ENCODE measurements at regions not wholly inside any gene's neighbourhood (a gene's known extent, or its start where the extent isn't known, plus 50 kb on each side); places are given as distances from the start of the nearest gene placed in this dataset.
"Not testable (repeated sequence)": the region's sequence is repeated elsewhere in the genome, so short reads cannot be mapped to it uniquely, and the experiment has no call there.

DNA sequence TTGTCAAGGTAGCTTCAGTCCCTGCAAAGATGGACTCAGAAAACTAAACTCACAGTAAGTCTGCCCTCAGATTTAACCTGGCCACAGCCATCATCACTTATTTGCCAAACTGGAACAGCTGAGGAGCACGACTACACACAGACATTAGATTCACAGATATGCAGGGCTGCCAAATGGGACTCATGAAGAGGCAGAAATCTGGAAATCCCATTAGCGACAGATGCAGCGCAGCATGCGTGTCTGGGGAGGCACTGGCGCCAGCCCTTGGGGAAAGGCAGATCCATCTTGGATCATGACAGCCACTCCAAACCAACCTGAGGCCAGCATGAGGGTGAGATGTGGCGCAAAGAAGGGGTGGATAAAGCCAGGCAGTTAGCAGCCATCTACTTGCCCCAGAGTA is 160.7 kb upstream of the TSC22D2 start:
- no peak for DNase-seq (ENCODE audit: low read depth in 3 of 3)

DNA sequence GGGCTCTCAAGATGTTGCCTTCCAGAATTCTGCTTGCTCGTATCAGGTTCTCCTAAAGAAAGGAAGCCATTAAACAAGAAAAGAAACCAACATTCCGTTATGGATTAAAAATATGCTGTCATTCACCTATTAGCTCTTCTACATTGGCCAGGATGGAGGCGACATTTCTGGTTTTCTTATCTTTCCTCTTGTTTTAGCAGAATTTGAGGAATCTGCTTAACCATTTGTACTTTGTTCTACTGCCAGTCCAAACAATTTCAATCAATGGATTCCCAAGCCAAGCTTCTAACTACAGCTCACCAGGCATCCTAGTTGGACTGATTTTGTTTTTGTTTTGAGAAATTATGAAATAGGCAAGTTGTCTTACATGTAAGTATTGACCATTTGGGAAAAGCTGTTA is 164.6 kb upstream of the TSC22D2 start:
- DNase-seq (ENCODE audit: low read depth in 3 of 3), result no peak

DNA sequence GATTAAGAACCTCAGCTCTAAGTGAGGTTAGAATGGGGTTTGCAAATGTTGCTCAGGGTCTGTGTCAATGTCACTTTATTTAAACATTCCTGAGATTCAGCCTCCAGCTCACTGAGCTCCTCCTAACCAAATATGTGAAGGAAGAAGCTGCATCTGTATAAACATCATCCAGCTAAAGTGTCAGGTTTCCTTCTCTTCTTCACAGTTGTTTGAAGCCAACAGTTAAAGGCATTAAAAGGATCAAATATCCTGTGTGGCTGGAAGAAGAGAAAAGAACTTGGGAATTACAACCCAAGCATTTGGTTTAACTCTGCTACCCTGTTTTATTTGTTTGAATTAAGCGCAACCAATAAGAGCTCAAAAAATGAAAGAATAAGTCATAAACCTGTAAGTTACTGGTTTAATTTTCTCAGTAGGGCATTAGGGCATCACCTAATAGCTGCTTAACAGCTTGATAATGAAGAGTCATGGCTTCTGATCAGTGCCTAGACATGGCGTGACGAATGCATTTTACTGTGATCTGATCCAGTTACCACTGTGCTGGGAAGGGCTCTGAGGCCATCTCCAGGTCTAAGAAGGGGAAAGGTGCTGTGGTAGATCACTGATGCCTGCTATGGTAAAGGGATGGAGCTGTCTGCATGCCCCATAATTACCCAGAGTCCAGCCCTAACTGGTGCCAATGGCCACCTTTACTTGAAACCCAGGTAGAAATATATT is 165.7 kb upstream of the TSC22D2 start:
- DNase-seq (ENCODE audit: low read depth in 3 of 3), result no peak

DNA sequence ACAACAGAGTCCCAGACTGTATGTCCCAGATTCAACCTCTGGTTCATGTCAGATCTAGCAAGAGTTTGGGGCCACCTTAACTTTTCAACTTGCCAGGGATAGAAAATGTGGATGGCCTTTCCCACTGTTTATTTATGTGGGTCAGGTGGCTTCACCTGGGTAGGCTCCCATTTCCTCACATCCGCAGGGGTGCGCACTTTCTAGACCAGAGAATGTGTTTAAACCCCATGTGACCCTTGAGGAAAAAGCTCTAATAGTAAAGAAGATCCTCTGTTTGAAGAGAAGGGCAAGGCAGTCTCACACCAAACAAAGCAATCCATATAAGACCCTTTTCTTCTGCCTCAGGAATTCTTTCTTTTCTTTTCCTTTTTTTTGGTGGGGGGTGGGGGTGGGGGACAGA is 167.2 kb upstream of the TSC22D2 start:
- DNase-seq (ENCODE audit: low read depth in 3 of 3), result no peak

DNA sequence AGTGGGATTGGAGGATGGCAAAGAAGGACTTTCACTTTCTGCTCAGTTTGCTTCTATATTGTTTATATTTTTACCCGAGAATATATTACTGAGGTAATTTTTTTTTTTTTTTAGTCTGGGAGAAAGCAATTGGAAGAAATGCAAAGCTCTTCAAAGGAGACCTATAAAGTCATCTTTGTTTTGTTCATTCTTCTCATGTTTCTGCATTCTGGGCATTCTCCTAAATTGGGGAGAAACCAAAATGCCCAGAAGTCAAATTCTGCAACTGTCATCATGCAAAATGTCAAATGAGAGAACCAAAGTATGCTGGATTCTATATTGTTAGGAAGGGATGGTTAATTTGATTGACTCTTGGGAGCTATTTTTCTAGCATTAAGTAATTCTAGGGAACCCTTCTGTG is 168.3 kb upstream of the TSC22D2 start:
- DNase-seq (ENCODE audit: low read depth in 3 of 3), result no peak

DNA sequence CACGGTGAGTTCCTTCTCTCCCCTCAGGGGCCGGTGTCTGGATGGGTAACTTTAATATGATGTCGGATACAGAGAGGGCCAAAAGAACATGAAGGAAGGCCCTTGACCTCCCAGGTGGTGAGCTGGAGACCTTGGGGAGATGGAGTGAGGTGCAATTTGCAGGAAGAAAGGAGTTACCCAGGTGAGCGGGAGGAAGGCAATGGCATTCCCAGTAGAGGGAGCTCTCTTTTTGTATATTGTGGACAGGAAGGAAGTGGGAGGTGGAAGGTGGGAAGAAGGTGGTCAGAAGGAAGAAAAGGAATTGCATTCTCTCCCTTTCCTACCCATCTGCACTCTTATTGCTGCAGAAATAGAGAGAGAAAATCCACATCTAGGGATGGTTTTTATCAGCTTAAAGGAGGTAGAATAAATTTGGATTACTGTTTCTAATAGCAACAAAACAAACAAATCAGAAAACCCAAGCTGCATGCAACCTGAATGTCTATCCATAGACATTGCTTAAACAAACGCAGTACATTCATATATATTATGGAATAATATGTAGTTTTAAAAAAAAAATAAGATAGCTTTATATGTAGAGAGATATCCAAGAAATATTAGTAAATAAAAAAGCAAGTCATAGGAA is 169.0 kb upstream of the TSC22D2 start:
- DNase-seq (ENCODE audit: low read depth in 3 of 3), result no peak

DNA sequence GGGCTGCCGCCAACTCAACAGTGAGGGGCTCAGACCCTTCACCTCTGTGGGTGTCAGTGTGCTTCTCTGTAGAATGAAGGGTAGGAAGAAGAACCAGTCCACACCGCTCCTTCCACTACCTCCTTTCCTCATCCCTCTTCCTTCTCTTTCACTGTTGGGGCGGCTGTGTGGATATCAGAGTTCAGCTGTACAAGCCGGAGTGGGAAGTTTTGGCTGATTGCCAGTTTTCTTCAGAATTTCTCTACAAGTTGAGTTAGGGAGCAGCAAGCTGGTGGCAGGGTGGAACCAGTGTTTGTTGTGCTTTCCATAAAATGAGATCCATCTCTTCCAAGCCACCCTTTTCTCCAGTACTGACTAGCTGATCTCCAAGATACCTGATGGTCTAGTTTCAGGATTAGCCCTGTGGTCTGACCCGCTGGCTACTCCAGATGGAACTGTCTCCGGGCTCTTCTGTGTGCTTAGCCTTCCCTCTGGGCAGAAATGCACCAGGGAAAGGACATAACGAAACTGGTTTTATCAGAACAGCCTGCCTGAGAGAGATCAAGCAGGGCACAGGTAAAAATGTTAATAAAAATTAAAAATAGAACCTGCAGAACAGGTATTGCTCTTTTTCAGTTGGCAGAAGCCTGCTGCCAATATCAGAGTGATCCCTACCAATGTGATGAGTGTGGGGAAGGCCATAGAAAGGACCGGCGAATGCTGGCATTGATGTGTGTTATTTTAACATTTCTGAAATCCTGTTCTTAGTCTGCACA is 169.9 kb upstream of the TSC22D2 start:
- no peak for DNase-seq (ENCODE audit: low read depth in 3 of 3)

DNA sequence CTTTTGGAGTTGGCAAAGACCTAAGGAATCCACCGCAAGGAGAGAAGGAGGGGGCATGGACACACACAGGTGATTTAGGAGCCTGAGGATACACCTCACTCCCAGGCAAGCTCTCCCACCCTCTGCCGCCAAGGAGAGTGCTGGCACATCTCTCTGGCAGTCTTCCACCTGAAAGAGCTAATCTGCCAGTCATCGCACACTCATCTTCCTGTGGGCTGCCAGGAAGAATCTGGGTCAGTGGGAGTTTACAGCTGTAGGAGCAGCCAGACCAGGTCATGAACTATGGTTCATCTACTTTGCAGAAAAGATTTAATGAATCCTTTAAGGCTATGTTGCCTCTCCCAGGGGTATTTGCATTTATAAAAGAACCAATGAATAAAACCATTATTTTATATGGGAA is 170.6 kb upstream of the TSC22D2 start:
- no peak for DNase-seq (ENCODE audit: low read depth in 3 of 3)

DNA sequence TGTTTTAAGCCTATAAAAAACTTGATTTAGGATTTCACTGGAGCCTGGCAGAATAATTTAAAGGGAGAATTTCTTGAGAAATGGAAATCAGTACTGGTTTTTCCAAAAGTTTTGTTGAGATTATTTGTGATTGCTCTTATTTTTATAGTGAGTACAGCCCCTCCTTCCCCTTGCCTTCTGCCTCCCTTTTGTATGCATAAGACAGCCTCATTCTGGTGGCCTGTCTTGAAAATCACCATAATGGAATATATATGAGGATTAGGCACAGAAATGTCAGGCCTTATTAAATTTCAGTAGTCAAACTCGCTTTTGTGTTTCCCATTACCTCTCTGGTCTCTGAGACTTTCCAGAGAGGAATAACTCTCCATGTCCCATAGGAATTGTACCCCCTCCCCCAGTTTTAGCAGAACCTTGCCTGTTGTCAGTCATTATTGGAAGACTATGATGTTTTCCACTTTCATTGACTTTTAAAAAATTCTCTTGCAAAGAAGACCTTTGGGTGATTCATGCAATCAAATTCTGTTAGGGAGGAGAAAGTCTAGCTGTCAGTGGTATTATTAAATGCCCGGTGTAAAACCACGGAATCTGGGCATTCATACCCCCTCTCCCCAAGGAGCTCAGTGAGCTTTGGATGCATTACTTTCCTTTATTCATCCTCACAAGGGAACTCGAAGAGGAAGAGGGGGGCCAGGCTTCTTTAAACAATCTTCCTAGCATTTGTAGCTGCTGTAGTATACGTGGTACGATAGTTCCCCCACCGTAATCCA is 171.6 kb upstream of the TSC22D2 start:
- no peak for DNase-seq (ENCODE audit: low read depth in 3 of 3)

DNA sequence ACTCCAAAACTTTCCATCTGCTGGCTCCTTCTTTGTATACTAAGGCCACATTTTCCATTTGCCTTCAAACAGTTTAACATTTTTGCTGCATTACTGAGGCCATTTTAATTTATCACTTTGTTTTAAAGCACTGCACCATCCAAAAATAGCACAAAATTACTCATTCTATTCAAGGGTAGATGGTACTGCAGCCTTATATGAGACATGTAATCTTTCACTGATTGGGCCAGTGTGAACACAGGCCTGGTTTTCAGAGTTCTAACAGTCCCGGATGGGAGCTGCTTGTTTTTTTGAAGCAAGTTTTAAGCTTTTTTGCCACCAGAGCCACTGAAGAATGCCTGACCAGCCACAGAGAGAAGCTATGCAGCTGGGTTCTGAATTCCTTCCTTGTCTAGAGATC is 172.3 kb upstream of the TSC22D2 start:
- no peak for DNase-seq (ENCODE audit: low read depth in 3 of 3)

DNA sequence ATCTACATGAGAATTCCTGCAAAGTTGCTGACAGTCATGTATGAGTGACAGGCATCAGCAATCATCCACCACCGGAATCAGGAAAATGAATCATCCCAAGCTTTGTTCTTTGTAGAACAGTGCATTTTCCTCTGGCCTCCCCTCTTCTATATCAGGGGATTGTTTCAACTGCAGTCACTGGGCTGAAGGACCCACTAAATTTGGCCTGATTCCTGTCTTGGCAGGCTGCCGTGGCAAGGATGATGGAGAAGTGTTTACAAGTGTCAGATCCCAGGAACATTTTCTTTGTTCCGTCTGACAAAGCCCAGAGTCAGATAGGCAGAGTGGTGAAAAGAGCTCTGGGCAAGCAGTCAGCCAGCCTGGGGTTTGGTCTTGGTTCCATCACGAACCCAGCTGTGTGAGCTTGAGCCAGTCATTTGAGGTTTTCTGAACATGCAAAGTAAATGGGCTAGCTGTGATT is 175.1 kb upstream of the TSC22D2 start:
- DNase-seq (ENCODE audit: low read depth in 3 of 3), result no peak

DNA sequence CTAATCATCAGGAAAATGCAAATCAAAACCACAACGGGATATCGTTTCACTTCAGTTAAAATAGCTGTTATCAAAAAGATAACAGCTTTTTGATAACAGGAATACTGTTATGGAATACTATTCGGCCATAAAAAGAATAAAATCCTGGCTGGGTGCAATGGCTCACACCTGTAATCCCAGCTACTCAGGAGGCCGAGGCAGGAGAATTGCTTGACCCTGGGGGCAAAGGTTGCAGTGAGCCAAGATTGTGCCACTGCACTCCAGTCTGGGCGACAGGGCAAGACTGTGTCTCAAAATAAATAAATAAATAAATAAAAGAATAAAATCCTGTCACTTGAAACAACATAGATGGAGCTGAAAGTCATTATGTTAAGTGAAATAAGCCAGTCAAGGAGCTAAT is 178.1 kb upstream of the TSC22D2 start:
- DNase-seq (ENCODE audit: low read depth in 3 of 3), result no peak

DNA sequence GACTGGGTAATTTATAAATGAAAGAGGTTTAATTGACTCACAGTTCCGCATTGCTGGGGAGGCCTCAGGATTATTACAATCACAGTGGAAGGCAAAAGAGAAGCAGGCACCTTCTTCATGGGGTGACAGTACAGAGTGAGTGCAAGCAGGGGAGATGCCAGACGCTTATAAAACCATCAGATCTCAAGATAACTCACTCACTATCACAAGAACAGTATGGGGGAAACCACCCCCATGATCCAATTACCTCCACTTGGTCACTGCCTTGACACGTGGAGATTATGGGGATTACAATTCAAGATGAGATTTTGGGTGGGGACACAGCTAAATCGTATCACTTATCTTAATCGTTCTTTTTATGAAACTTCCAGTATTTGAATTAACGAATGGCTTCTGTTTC is 179.5 kb upstream of the TSC22D2 start:
- DNase-seq (ENCODE audit: low read depth in 3 of 3), result not testable (repeated sequence)

DNA sequence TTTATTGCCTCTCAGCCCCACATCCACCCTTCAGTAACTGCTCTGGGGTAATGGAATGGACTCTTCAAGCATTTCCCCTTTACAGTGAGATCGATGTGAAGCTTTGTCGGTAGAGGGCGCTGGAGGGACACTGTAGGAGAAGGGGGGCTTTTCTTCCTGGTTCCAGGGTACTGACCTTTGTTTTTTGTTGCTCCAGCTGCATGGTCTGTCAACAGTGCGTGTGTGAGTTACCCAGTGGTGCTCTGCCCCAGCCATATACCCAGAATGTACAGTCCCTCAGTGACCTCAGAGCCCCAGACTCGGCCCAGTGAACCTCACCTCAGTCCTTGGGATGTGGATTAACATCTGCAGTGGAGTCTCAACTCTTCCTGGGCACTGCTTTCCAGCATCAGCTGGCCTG is 180.3 kb upstream of the TSC22D2 start:
- DNase-seq (ENCODE audit: low read depth in 3 of 3), result peak in 1 of 3 experiments; percentile 23

DNA sequence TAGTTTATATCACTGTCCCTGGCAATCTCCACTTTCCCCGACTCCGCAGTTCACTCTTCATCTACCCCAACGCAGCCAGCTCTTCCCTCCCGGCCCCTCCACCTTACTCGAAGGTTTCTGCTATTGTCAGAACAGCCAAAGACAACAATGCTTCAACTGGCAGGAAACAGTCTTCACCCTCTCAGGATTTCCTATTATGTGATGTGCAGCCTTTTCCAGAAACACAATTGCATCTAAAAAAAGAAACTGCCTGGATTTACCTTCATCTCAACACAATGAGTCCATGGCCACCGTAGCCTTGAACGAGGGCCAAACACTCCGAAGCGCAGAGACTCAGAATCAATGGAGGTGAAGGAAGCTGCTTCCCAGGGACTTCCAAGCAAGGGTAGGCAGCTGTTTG is 182.1 kb upstream of the TSC22D2 start:
- no peak for DNase-seq (ENCODE audit: low read depth in 3 of 3)

DNA sequence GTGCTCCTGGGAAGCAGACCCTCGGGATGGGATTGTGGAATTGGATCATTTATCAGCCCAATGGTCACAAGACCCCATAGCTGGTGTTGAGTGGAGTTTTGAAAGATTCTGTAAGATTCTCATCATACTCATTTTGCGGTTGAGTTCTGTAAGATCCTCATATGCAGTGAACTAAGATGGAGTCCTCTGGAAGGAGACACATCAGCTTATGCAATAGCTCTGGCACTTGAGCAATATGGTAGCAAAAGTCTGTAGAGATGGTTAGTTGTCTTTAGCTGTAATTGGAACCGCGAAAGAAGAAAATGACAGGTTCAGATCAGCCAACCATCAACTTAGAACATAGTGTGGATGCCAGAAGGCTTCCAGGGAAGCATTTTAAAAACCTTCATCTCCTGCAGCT is 184.5 kb upstream of the TSC22D2 start:
- DNase-seq (ENCODE audit: low read depth in 3 of 3), result no peak

DNA sequence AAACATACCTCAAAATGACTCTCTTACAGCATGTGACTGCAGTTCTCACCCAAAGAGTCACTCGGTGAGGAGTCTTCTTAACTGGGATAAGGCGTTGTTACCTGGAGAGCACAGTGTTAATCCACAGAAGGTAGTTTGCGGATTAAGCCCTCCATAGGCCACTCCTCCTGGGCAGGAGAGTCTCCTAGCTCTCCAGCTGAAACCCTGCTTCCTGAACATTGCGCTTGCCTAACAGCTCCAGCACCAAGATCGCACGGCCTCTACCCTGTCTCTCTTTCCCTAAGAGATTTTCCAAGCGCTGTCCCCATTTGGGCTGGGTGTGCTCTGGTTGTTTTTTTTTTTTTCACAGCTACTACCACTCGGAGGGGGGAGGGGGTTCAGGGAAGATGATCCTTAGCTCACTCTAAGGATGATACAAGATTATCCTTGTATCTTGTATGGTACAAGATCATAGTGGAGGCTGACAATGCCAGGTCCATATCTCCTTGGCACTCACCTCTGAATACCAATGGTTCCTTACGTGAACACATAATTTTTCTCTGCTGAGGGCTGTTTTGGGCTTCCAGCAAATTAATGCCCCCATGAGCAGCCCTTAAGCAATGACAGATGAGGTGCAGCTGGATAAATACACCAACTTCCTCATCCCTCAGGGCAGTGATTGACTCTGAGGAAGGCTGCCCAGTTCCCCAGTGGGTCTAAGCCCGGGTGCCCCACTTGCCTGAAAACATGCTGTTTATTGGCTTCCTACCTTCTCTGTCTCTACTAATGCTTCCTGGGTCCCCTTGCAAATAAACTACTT is 185.2 kb upstream of the TSC22D2 start:
- no peak for DNase-seq (ENCODE audit: low read depth in 3 of 3)

DNA sequence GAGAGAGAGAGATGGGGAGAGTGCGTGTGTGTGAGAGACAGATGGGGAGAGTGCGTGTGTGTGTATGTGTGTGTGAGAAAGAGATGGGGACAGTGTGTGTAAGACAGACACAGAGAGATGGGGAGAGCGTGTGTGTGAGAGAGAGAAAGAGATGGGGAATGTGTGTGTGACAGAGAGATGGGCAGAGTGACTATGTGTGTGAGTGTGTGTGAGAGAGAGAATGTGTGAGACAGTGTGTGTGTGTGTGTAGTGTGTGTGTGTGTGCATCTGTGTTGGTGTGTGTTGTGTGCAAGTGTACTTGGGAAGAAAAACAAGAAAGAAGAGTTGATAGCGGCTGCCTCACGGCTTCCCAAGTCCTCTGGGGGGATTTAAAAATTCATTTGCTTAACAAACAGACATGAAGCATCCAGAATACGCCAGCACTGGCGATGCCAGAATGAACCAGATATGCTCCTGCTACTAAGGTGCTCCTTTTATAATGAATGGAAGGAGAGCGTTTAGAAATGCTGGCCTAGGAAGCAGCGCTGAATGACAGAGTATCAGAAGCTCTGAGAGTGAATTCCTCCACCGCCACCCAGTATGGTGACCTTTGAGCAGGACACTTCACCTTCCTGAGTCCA is 186.1 kb upstream of the TSC22D2 start:
- DNase-seq (ENCODE audit: low read depth in 3 of 3), result no peak

DNA sequence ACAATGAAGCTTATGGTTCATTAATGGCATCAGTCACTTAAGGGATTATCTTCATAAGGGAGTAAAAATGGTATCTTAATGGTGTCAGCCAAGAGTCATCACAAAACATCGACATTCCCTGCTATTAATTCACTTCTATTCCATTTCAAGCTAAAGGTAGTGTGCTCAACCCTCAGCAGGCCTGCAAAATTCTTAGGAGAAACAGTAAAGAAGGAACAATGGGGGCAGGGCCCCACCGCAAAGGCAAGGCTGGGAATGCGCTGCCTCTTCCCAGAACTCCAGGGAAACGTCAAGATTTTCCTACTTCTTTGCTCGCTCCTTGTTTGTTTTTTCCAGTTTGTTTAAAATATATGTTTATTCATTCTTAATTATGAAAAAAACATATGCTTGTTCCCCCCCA is 187.3 kb upstream of the TSC22D2 start:
- no peak for DNase-seq (ENCODE audit: low read depth in 3 of 3)

DNA sequence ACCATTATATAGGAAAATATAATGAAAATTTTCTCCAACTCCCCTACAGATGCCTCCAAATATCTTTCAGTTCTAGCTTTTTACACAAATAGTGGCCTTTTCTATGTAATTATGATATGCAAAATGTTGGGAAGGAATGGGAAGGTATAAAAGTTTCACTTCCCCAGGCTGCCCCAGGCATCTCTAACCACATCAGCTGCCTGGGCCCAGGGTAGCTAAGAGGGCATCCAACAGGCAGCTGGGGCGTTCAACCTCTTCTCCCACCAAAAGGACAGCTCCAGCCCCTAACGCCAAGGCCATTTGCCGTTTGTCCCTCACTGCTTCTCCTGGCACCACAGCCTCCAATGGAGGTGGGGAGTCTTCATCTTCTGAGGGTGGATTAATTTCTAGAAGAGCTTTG is 188.1 kb upstream of the TSC22D2 start:
- no peak for DNase-seq (ENCODE audit: low read depth in 3 of 3)

DNA sequence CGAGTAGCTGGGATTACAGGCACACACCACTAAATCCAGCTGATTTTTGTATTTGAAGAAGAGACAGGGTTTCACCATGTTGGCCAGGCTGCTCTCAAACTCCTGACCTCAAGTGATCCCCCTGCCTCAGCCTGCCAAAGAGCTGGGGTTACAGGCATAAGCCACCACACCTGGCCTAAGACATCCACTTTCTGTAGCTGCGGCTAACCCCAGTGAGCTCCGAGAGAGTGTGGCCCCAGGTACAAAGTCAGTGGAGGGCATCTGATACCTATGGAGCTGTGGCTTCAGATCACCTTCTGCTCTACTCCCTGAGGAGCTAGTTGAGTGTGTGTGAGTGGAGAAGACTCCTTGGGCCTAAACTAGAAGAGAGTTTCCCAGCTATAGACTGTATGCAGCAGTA is 189.3 kb upstream of the TSC22D2 start:
- no peak for DNase-seq (ENCODE audit: low read depth in 3 of 3)
